Endothelial cell of umbilical vein (primary cell): ENCODE measurements at regions not wholly inside any gene's neighbourhood (a gene's known extent, or its start where the extent isn't known, plus 50 kb on each side); places are given as distances from the start of the nearest gene placed in this dataset.

Experiments
- BruUV-seq: library from RNA; stranded (reverse); fragments of 400-500 nt; replicated peaks from 2 replicates; lab custom pipeline; 2021; lab: Mats Ljungman, UMichigan
- CTCF ChIA-PET: fragments of 300-600, 350-600 bp; sonication (Branson Sonifier 250); formaldehyde crosslinking; loops from one replicate; lab custom pipeline; 2021; ENCODE audit warnings: antibody characterized with exemption, inconsistent platforms; lab: Charles Lee
- POLR2A ChIA-PET: fragments of 300-600, 350-600 bp; sonication (Branson Sonifier 250); formaldehyde crosslinking; loops from one replicate; lab custom pipeline; 2021; ENCODE audit warnings: antibody characterized with exemption, inconsistent platforms; lab: Charles Lee
- DNase-seq: peaks from one replicate; pipeline ENCODE4 v3.0.0-alpha.2; 2011; ENCODE audit warnings: low read depth, low spot score
- FAIRE-seq: peaks from 2 replicates; lab custom pipeline; 2011; peaks lifted over from hg19 to GRCh38; lab: Jason Lieb, UNC
- H2AFZ ChIP-seq: 2 replicates; pipeline ENCODE4 v1.6.0; 2012; ENCODE audit warnings: low read depth, low read length, control low read depth, inconsistent platforms
- H3K27ac ChIP-seq: 2 replicates; pipeline ENCODE4 v1.5.1; 2011; ENCODE audit warnings: low read depth, mild to moderate bottlenecking, control low read depth, low read length, moderate library complexity; ENCODE audit not compliant: insufficient read depth
- H3K27me3 ChIP-seq, 2 experiments: 2 replicates each; pipeline versions ENCODE4 v1.6.0 to v1.6.1; 2011; ENCODE audit warnings: low read length in 2 of 2, mixed read lengths in 1 of 2; ENCODE audit not compliant: control insufficient read depth in 2 of 2, insufficient read depth in 2 of 2
- H3K36me3 ChIP-seq, 2 experiments: 2 replicates in 1 of 2; 3 replicates in 1 of 2; pipeline ENCODE4 v1.5.1; 2011; ENCODE audit warnings: low read length in 2 of 2, mild to moderate bottlenecking in 1 of 2, moderate library complexity in 1 of 2; ENCODE audit not compliant: control insufficient read depth in 2 of 2, insufficient read depth in 2 of 2; ENCODE audit errors: extremely low read depth in 1 of 2
- H3K4me1 ChIP-seq: 3 replicates; pipeline ENCODE4 v1.5.1; 2011; ENCODE audit warnings: mild to moderate bottlenecking, low read length; ENCODE audit not compliant: control insufficient read depth, insufficient read depth; ENCODE audit errors: extremely low read depth
- H3K4me2 ChIP-seq: 2 replicates; pipeline ENCODE4 v1.6.1; 2011; ENCODE audit warnings: low read length, control low read depth, mixed read lengths; ENCODE audit not compliant: insufficient read depth
- H3K4me3 ChIP-seq, 3 experiments: fragments of 200-600 bp in 1 of 3; sonication (generic), shearing (Covaris generic) in 1 of 3; replicated peaks in 1 of 3; 2 replicates each; pipeline ENCODE4 v1.5.1; 2011 to 2016; ENCODE audit warnings: control low read depth in 3 of 3, low read length in 3 of 3, mild to moderate bottlenecking in 2 of 3, inconsistent platforms in 1 of 3, low read depth in 1 of 3, moderate library complexity in 1 of 3; ENCODE audit not compliant: insufficient read depth in 1 of 3
- H3K79me2 ChIP-seq: 2 replicates; pipeline ENCODE4 v1.6.0; 2012; ENCODE audit warnings: low read length, inconsistent platforms; ENCODE audit not compliant: control insufficient read depth, insufficient read depth
- H3K9ac ChIP-seq: replicated peaks from 2 replicates; pipeline ENCODE3; 2011; ENCODE audit warnings: low read length, control low read depth; ENCODE audit not compliant: insufficient read depth; ENCODE audit errors: extremely low read depth
- H3K9me1 ChIP-seq: replicated peaks from 3 replicates; pipeline ENCODE4 v1.6.0; 2011; ENCODE audit warnings: mild to moderate bottlenecking, low read length; ENCODE audit not compliant: control insufficient read depth, insufficient read depth; ENCODE audit errors: extremely low read depth
- H3K9me3 ChIP-seq: replicated peaks from 2 replicates; pipeline ENCODE4 v1.5.1; 2012; ENCODE audit warnings: low read length, inconsistent platforms; ENCODE audit not compliant: control insufficient read depth, insufficient read depth
- H4K20me1 ChIP-seq: replicated peaks from 2 replicates; pipeline ENCODE3; 2011; ENCODE audit warnings: mild to moderate bottlenecking, low read length; ENCODE audit not compliant: control insufficient read depth, insufficient read depth; ENCODE audit errors: extremely low read depth
- CTCF ChIP-seq, 2 donors: IDR thresholded peaks; 1 replicate in 1 of 2; 2 replicates in 1 of 2; pipeline ENCODE4 v1.5.1; 2011; ENCODE audit warnings: low read length in 2 of 2, mild to moderate bottlenecking in 2 of 2, moderate library complexity in 2 of 2, control low read depth in 1 of 2, inconsistent platforms in 1 of 2, low read depth in 1 of 2; ENCODE audit not compliant: insufficient read depth in 1 of 2; ENCODE audit errors: extremely low read depth in 1 of 2
- EZH2 ChIP-seq: IDR thresholded peaks from 2 replicates; pipeline ENCODE4 v1.6.1; 2012; ENCODE audit warnings: borderline replicate concordance, low read depth, mild to moderate bottlenecking, moderate library complexity, low read length, inconsistent platforms; ENCODE audit not compliant: severe bottlenecking
- FOS ChIP-seq: IDR thresholded peaks from 2 replicates; pipeline ENCODE4 v1.6.1; 2011; ENCODE audit warnings: mild to moderate bottlenecking, low read length, moderate library complexity, borderline replicate concordance; ENCODE audit not compliant: insufficient read depth
- GATA2 ChIP-seq: IDR thresholded peaks from 2 replicates; pipeline ENCODE4 v1.7.0; 2011; ENCODE audit warnings: low read depth, mild to moderate bottlenecking, moderate library complexity, mixed read lengths, low read length; ENCODE audit not compliant: insufficient read length, insufficient read depth
- JUN ChIP-seq: IDR thresholded peaks from 2 replicates; pipeline ENCODE4 v1.6.1; 2011; ENCODE audit warnings: borderline replicate concordance, low read depth; ENCODE audit not compliant: insufficient read length, insufficient read depth
- MAX ChIP-seq: IDR thresholded peaks from 2 replicates; pipeline ENCODE4 v1.6.1; 2011; ENCODE audit not compliant: insufficient read depth, insufficient read length
- MYC ChIP-seq: IDR thresholded peaks from one replicate; pipeline ENCODE4 v1.6.1; 2011; ENCODE audit warnings: mild to moderate bottlenecking, low read depth, low read length
- POLR2A ChIP-seq: IDR thresholded peaks from 2 replicates; pipeline ENCODE4 v1.6.1; 2012; ENCODE audit warnings: low read depth, mild to moderate bottlenecking, control low read depth, low read length
- POLR2AphosphoS5 ChIP-seq: IDR thresholded peaks from 2 replicates; pipeline ENCODE4 v1.6.1; 2012; ENCODE audit warnings: low read depth, mild to moderate bottlenecking, control low read depth, low read length, moderate library complexity; ENCODE audit not compliant: insufficient read depth
- dilution Hi-C: fragments of 300-500 bp; cut with MboI; formaldehyde crosslinking; loops from one replicate; pipeline ENCODE4 v1.15.0; 2019; ENCODE audit warnings: low sequenced_read_pairs; ENCODE audit not compliant: extremely low pct_ligation_motif_present
- intact Hi-C: fragments of 100-400 bp; cut with micrococcal nuclease; formaldehyde crosslinking; loops from one replicate; pipeline ENCODE4 v1.10.0; 2022

DNA sequence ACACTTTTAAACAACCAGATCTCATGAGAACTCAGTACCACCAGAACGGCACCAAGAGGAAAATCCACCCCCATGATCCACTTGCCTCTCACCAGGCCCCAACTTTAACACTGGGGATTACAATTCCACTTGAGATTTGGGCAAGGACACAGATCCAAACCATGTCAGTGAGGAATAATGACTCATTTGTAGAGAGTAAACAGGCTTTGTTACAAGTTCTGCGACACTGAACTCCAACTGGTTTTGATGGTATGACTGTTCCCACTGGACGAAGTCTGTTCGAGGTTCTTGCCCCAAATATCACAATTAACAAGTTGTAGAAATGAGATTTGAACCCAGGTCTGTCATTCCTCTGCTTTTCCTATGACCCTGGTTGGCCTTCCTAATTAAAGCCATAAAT lies 718.1 kb upstream of the ID2 start:
- Histone ChIP-seq H3K4me3 (no peak overlapping the region), H2AFZ (no peak overlapping the region), H3K9me1 (no peaks in the 10 kb centered on the region), H3K4me1 (no peaks in the 10 kb centered on the region), H3K9ac (no peak overlapping the region), H3K27me3 (no peaks in the 10 kb centered on the region), H3K36me3 (no peaks in the 10 kb centered on the region), H3K27ac (no peak overlapping the region), H3K79me2 (no peaks in the 10 kb centered on the region), H3K9me3 (peaks cover 8% of the 10 kb centered on the region), H3K4me2 (no peak overlapping the region), H4K20me1 (no peaks in the 10 kb centered on the region)
- dilution Hi-C loops (no loop called here), intact Hi-C loops (no loop called here)
- no peak for FAIRE-seq
- ChIA-PET POLR2A (no interaction called here), CTCF (no interaction called here)
- BruUV-seq, result no TSS peak
- TF ChIP-seq CTCF (IDR thresholded peaks at IDR 0.05; ENCODE audit: extremely low read depth in 1 of 2, insufficient read depth in 1 of 2, low read depth in 1 of 2, low read length in 2 of 2), result no peak
- TF ChIP-seq JUN, result no peak
- TF ChIP-seq MAX, result no peak
- no peak for TF ChIP-seq POLR2AphosphoS5
- TF ChIP-seq EZH2, result no peak
- TF ChIP-seq FOS, result no peak
- TF ChIP-seq POLR2A, result no peak
- no peak for TF ChIP-seq GATA2
- no peak for TF ChIP-seq MYC
- DNase-seq, result no peak
